H1 (cell line): ENCODE measurements at regions not wholly inside any gene's neighbourhood (a gene's known extent, or its start where the extent isn't known, plus 50 kb on each side); places are given as distances from the start of the nearest gene placed in this dataset.

Experiments
- CTCF ChIA-PET: fragments of 300-600 bp; sonication (Branson Sonifier 250); formaldehyde crosslinking; loops from one replicate; lab custom pipeline; 2021; ENCODE audit not compliant: partially characterized antibody; lab: Charles Lee
- POLR2A ChIA-PET: fragments of 300-600 bp; sonication (Branson Sonifier 250); formaldehyde crosslinking; loops from one replicate; lab custom pipeline; 2021; ENCODE audit warnings: inconsistent platforms; ENCODE audit not compliant: partially characterized antibody; lab: Charles Lee
- DNase-seq, 2 experiments: peaks; one replicate each; pipeline versions ENCODE4 v3.0.0 to v3.0.0-alpha.2; 2010 to 2022; ENCODE audit warnings: low spot score in 2 of 2, low read depth in 1 of 2, mixed read lengths in 1 of 2
- FAIRE-seq: peaks from 2 replicates; lab custom pipeline; 2011; peaks lifted over from hg19 to GRCh38; lab: Jason Lieb, UNC
- H2AFZ ChIP-seq: 2 replicates; pipeline ENCODE4 v1.8.1; 2012; ENCODE audit warnings: low read length, inconsistent platforms
- H2AK5ac ChIP-seq: 2 replicates; pipeline ENCODE4 v1.6.1; 2013; ENCODE audit warnings: low read depth, low read length
- H2BK120ac ChIP-seq: replicated peaks from 2 replicates; pipeline ENCODE3; 2013; ENCODE audit warnings: low read depth, low read length, inconsistent platforms
- H2BK12ac ChIP-seq: 2 replicates; pipeline ENCODE4 v1.6.1; 2013; ENCODE audit warnings: low read depth, low read length
- H2BK15ac ChIP-seq: 2 replicates; pipeline ENCODE4 v1.6.1; 2013; ENCODE audit warnings: low read length
- H2BK20ac ChIP-seq: 2 replicates; pipeline ENCODE4 v1.6.1; 2013; ENCODE audit warnings: low read length
- H2BK5ac ChIP-seq: 2 replicates; pipeline ENCODE4 v1.6.1; 2013; ENCODE audit warnings: low read depth, low read length
- H3K14ac ChIP-seq: 2 replicates; pipeline ENCODE4 v1.6.1; 2013; ENCODE audit warnings: inconsistent platforms; ENCODE audit not compliant: insufficient read length
- H3K18ac ChIP-seq: 2 replicates; pipeline ENCODE4 v1.6.1; 2013; ENCODE audit warnings: low read length; ENCODE audit errors: extremely low read depth
- H3K23ac ChIP-seq: 2 replicates; pipeline ENCODE4 v1.6.1; 2013; ENCODE audit warnings: inconsistent platforms; ENCODE audit not compliant: insufficient read length
- H3K23me2 ChIP-seq: 2 replicates; pipeline ENCODE4 v1.6.1; 2013; ENCODE audit warnings: low read depth, low read length
- H3K27ac ChIP-seq: 2 replicates; pipeline ENCODE4 v1.6.1; 2011; ENCODE audit warnings: low read depth, low read length, inconsistent platforms
- H3K27me3 ChIP-seq, 4 experiments: replicated peaks in 1 of 4; 1 replicate in 1 of 4; 2 replicates in 3 of 4; pipeline versions ENCODE4 v1.6.1 to v1.8.1; 2011 to 2013; ENCODE audit warnings: low read length in 3 of 4, mild to moderate bottlenecking in 3 of 4, inconsistent platforms in 2 of 4, mixed read lengths in 2 of 4, moderate library complexity in 1 of 4; ENCODE audit not compliant: control insufficient read depth in 3 of 4, insufficient read depth in 3 of 4; ENCODE audit errors: extremely low read depth in 1 of 4
- H3K36me3 ChIP-seq, 4 experiments: 2 replicates each; pipeline versions ENCODE4 v1.6.1 to v1.8.1; 2011 to 2013; ENCODE audit warnings: mild to moderate bottlenecking in 4 of 4, low read length in 3 of 4, moderate library complexity in 2 of 4, control low read depth in 1 of 4, inconsistent platforms in 1 of 4; ENCODE audit not compliant: insufficient read depth in 4 of 4, control insufficient read depth in 2 of 4
- H3K4ac ChIP-seq: replicated peaks from 2 replicates; pipeline ENCODE3; 2013; ENCODE audit warnings: low read length, low read depth, mixed read lengths, inconsistent platforms; ENCODE audit not compliant: insufficient read length
- H3K4me1 ChIP-seq, 4 experiments: replicated peaks in 1 of 4; 1 replicate in 1 of 4; 2 replicates in 3 of 4; pipeline versions ENCODE4 v1.6.1 to v1.8.1; 2011 to 2013; ENCODE audit warnings: low read length in 3 of 4, inconsistent platforms in 2 of 4, mixed read lengths in 1 of 4; ENCODE audit not compliant: insufficient read depth in 4 of 4, control insufficient read depth in 3 of 4
- H3K4me2 ChIP-seq, 2 experiments: 2 replicates each; pipeline versions ENCODE4 v1.6.1 to v1.8.1; 2011 to 2013; ENCODE audit warnings: low read depth in 2 of 2, low read length in 2 of 2, control low read depth in 1 of 2, inconsistent platforms in 1 of 2, mild to moderate bottlenecking in 1 of 2; ENCODE audit not compliant: insufficient read depth in 1 of 2
- H3K4me3 ChIP-seq, 4 experiments: fragments of 200-600, 300-600 bp in 1 of 4; sonication (generic), shearing (Covaris generic), sonication (Bioruptor Twin) in 1 of 4; 2 replicates each; pipeline versions ENCODE4 v1.5.1 to v1.8.1; 2011 to 2016; ENCODE audit warnings: low read length in 4 of 4, low read depth in 3 of 4, control low read depth in 2 of 4, inconsistent platforms in 2 of 4, mild to moderate bottlenecking in 2 of 4, mixed read lengths in 1 of 4, moderate library complexity in 1 of 4; ENCODE audit not compliant: insufficient read depth in 2 of 4; ENCODE audit errors: extremely low read depth in 1 of 4
- H3K56ac ChIP-seq: replicated peaks from 2 replicates; pipeline ENCODE3; 2013; ENCODE audit warnings: low read depth, mild to moderate bottlenecking, mixed read lengths, low read length, inconsistent platforms; ENCODE audit not compliant: insufficient read length
- H3K79me1 ChIP-seq: 2 replicates; pipeline ENCODE4 v1.6.1; 2013; ENCODE audit warnings: low read depth, low read length, control low read depth
- H3K79me2 ChIP-seq, 2 experiments: 2 replicates each; pipeline versions ENCODE4 v1.6.1 to v1.8.1; 2012 to 2013; ENCODE audit warnings: low read length in 2 of 2, mild to moderate bottlenecking in 2 of 2, inconsistent platforms in 1 of 2; ENCODE audit not compliant: insufficient read depth in 2 of 2, control insufficient read depth in 1 of 2
- H3K9ac ChIP-seq, 4 experiments: replicated peaks in 1 of 4; 1 replicate in 1 of 4; 2 replicates in 3 of 4; pipeline versions ENCODE4 v1.6.1 to v1.8.1; 2011 to 2013; ENCODE audit warnings: low read depth in 3 of 4, low read length in 3 of 4, control low read depth in 2 of 4, mild to moderate bottlenecking in 2 of 4, moderate library complexity in 2 of 4, inconsistent platforms in 1 of 4; ENCODE audit errors: extremely low read depth in 1 of 4
- H3K9me3 ChIP-seq, 2 experiments: 2 replicates each; pipeline versions ENCODE4 v1.6.1 to v1.8.1; 2012 to 2013; ENCODE audit warnings: mild to moderate bottlenecking in 2 of 2, moderate library complexity in 2 of 2, control low read depth in 1 of 2, inconsistent platforms in 1 of 2, low read depth in 1 of 2, low read length in 1 of 2, mixed read lengths in 1 of 2; ENCODE audit not compliant: insufficient read depth in 2 of 2
- H4K20me1 ChIP-seq, 2 experiments: replicated peaks in 1 of 2; 2 replicates each; pipeline versions ENCODE3 to v1.8.1; 2011 to 2013; ENCODE audit warnings: inconsistent platforms in 2 of 2, low read length in 2 of 2, mild to moderate bottlenecking in 1 of 2; ENCODE audit not compliant: insufficient read depth in 2 of 2, control insufficient read depth in 1 of 2
- H4K5ac ChIP-seq: 2 replicates; pipeline ENCODE4 v1.6.1; 2013; ENCODE audit warnings: low read length, low read depth, mixed read lengths, inconsistent platforms; ENCODE audit not compliant: insufficient read length
- H4K8ac ChIP-seq: 2 replicates; pipeline ENCODE4 v1.8.0; 2013; ENCODE audit warnings: mild to moderate bottlenecking, moderate library complexity, low read length, inconsistent platforms; ENCODE audit not compliant: insufficient read depth; ENCODE audit errors: extremely low read depth
- H4K91ac ChIP-seq: replicated peaks from 2 replicates; pipeline ENCODE3; 2013; ENCODE audit warnings: low read length, mixed read lengths, inconsistent platforms; ENCODE audit not compliant: insufficient read length
- CBX5 ChIP-seq: fragments of 300-800, 300-1000 bp; sonication (generic); IDR thresholded peaks from 2 replicates; pipeline ENCODE4 v1.7.1; 2016; ENCODE audit warnings: antibody characterized with exemption, low read length, low read depth
- SAP30 ChIP-seq: fragments of 300-600 bp; sonication (generic); IDR thresholded peaks from 2 replicates; pipeline ENCODE4 v1.7.1; 2012; ENCODE audit warnings: low read length, moderate library complexity, mild to moderate bottlenecking, inconsistent platforms; ENCODE audit not compliant: insufficient read depth, insufficient replicate concordance
- WGBS, 2 experiments: shearing (Covaris generic) in 1 of 2; methylation state at CpG; one replicate each; pipeline versions ENCODE4 v1.1.6 to v1.1.7; 2013 to 2015; ENCODE audit warnings: low lambda C conversion rate in 2 of 2, mixed read lengths in 2 of 2, inconsistent platforms in 1 of 2, low coverage in 1 of 2, missing lambda C conversion rate in 1 of 2; ENCODE audit not compliant: insufficient replicate concordance in 2 of 2, insufficient coverage in 1 of 2, insufficient read length in 1 of 2; ENCODE audit errors: extremely low coverage in 1 of 2, missing lambda C conversion rate in 1 of 2; 5-methylcytosine and 5-hydroxymethylcytosine counted together

- H4K5ac ChIP-seq = no peak overlapping the region
- H3K79me2 ChIP-seq = no peaks in the 10 kb centered on the region
- H3K9ac ChIP-seq = no peak overlapping the region
- no peak overlapping the region for H2BK12ac ChIP-seq
- H3K4me3 ChIP-seq = no peak overlapping the region
- no peak overlapping the region for H3K27ac ChIP-seq
- H3K9me3 ChIP-seq = peaks cover 85 to 95% of the 10 kb centered on the region in 2 experiments
- H2BK5ac ChIP-seq = no peak overlapping the region
- H3K36me3 ChIP-seq = no peaks in the 10 kb centered on the region
- H3K4me1 ChIP-seq = no peaks in the 10 kb centered on the region
- H3K4ac ChIP-seq = no peak overlapping the region
- FAIRE-seq (no peak), DNase-seq (no peak)
- H3K79me1 ChIP-seq = no peaks in the 10 kb centered on the region; the same call in 1 of the 2 replicates
- no peak overlapping the region for H3K56ac ChIP-seq
- WGBS, 2 experiments = 87% methylated on average over 7 of the region's 7 CpGs; no CpG with 5 or more reads in 1 of the 2 experiments
- H2BK20ac ChIP-seq = no peak overlapping the region
- POLR2A ChIA-PET = no interaction called here
- no peak overlapping the region for H3K18ac ChIP-seq
- H2AK5ac ChIP-seq = no peak overlapping the region
- H3K23me2 ChIP-seq = no peaks in the 10 kb centered on the region; the same call in 1 of the 2 replicates
- H2BK120ac ChIP-seq = no peak overlapping the region
- H4K8ac ChIP-seq = no peak overlapping the region
- no peak overlapping the region for H4K91ac ChIP-seq
- TF ChIP-seq CBX5 = no peak
- TF ChIP-seq SAP30 = no peak
- no peaks in the 10 kb centered on the region for H3K27me3 ChIP-seq
- H2AFZ ChIP-seq = no peak overlapping the region
- CTCF ChIA-PET = no interaction called here
- no peaks in the 10 kb centered on the region for H4K20me1 ChIP-seq
- no peak overlapping the region for H3K4me2 ChIP-seq
- H3K14ac ChIP-seq = no peak overlapping the region
- no peak overlapping the region for H3K23ac ChIP-seq
- no peak overlapping the region for H2BK15ac ChIP-seq
Measured at GRCh38 chr6:159529934-159530333, 163.1 kb downstream of the SOD2 start.
